ENCODE measurements at regions not wholly inside any gene's neighbourhood (a gene's known extent, or its start where the extent isn't known, plus 50 kb on each side); places are given as distances from the start of the nearest gene placed in this dataset.

DNA sequence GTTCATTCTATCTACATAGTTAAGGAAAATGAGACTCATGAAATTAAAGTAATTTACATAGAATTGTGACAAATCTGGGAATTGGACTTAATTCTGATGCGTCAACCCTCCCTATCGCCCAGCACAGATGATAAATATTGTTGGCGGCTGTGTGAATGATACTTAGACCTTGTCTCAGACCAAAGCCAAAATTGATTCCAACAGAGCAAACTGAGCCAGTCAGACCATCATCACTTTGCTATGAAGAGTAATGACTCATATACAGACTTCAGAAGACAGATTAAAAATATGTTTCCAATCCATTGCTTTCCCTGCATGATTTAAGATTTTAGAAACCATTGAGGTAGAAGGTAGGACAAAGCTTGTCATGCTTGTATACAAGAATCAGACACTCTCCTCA, 1156.7 kb upstream of the CDH8 start:
- TF ChIP-seq, protein P1, sequence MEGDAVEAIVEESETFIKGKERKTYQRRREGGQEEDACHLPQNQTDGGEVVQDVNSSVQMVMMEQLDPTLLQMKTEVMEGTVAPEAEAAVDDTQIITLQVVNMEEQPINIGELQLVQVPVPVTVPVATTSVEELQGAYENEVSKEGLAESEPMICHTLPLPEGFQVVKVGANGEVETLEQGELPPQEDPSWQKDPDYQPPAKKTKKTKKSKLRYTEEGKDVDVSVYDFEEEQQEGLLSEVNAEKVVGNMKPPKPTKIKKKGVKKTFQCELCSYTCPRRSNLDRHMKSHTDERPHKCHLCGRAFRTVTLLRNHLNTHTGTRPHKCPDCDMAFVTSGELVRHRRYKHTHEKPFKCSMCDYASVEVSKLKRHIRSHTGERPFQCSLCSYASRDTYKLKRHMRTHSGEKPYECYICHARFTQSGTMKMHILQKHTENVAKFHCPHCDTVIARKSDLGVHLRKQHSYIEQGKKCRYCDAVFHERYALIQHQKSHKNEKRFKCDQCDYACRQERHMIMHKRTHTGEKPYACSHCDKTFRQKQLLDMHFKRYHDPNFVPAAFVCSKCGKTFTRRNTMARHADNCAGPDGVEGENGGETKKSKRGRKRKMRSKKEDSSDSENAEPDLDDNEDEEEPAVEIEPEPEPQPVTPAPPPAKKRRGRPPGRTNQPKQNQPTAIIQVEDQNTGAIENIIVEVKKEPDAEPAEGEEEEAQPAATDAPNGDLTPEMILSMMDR (IDR thresholded peaks at IDR 0.05) = no peak
- no peak for TF ChIP-seq POLR2A (IDR thresholded peaks at IDR 0.05)

Data from testis (tissue), 2 donors.